CD4-positive, alpha-beta T cell treated with Interleukin-21 for 1 hour (primary cell): ENCODE measurements at regions not wholly inside any gene's neighbourhood (a gene's known extent, or its start where the extent isn't known, plus 50 kb on each side); places are given as distances from the start of the nearest gene placed in this dataset.
"Not testable (repeated sequence)": the region's sequence is repeated elsewhere in the genome, so short reads cannot be mapped to it uniquely, and the experiment has no call there.

Experiments
- DNase-seq: peaks from one replicate; pipeline ENCODE4 v3.0.0-alpha.2; 2020

DNA sequence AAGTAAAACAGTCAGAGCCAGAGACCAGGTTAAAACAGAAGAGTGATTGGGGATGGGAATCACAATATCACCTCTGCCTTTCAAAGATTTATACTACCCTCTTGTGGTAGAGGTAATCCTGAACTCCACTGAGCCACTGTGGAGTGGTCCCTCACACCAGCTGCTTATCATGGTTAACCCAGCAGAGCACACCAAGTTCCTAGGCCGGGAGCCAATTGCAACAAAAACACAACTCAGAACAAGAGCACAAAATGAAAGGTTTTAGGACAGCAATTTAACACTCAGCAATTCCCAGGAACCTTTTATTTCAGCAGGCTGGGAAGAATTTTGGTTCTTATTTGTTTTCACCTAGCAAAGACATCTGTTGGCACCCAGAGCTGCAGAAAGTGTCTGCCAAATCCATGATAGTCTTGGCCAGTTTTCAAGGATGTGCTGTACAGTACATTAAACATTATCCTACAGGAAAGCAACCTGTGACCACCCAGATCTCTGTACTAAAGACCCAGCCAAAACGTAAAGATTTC lies 220.5 kb upstream of the ATXN7L3B start:
- no peak for DNase-seq

DNA sequence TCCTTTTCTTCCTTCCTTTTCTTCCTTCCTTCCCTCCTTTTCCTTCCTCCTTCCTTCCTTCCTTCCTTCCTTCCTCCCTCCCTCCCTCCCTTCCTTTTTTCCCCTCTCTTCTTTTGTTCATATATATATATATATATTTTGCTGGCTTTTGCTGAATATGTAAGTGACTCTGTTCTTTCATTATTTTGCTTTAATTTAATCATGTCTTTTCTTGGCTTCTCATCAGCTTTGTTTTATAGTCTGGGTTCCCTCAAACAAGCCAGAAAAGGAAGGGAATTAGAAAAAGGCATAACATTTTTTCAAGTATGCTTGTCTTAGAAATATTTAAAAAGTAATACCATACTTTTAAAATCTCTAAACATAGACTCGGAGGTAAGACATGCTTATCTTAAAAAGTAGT lies 219.9 kb upstream of the ATXN7L3B start:
- DNase-seq: no peak

DNA sequence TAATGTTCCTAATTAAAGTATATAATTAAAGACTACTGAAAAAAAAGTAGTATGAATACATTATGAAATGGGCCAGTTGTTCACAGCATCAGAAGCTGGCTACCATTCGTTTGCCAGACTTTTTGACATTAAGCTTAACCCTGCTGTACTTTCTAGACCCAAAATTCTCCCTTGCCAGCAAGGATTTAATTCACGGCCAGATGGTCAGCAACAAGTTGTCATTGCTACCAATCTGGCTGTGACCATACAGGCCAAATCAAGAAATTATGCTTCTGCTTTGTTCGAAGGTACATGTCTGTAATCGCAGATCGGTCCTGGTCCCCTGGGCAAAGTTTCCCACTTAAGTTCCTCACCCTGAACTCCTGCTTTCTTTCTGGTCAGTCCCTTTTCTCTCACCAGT lies 217.7 kb upstream of the ATXN7L3B start:
- DNase-seq: no peak

DNA sequence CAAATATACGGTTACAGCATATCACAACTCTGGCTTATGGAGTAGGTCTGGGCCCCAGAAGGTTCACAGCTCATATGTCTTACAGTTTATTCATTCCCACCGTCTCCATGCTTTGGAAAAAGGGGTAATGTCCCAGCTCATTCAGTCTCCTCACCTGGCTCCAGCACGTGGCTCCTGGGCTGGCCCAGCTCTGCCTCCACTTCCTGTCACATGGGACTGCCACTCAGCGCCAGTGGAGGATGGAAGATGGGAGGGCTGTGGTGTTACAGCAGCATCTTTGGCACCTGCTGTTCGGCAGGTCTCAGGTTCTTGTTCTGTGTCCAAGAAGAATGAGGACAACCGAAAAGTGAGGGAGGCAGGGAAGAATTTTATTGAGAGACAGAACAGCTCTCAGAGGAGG lies 216.3 kb upstream of the ATXN7L3B start:
- DNase-seq: no peak

DNA sequence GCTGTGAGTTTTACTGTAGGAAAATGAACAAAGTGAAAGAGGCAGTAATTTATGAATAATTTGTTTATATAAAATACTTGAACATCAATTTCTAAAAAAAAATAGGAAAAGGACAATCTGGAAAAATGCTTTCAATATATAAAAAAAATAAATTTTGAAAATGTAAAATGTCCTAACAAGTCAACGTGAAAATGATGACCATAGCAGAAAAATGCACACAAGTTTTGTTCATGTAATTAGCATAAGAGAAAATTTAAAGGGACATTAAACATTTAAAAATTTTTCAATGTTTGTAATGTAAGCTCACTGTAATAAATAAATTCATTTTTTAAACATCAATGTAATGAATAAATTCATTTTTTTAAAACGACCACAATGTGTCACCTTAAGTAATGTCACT lies 214.8 kb upstream of the ATXN7L3B start:
- no peak for DNase-seq

DNA sequence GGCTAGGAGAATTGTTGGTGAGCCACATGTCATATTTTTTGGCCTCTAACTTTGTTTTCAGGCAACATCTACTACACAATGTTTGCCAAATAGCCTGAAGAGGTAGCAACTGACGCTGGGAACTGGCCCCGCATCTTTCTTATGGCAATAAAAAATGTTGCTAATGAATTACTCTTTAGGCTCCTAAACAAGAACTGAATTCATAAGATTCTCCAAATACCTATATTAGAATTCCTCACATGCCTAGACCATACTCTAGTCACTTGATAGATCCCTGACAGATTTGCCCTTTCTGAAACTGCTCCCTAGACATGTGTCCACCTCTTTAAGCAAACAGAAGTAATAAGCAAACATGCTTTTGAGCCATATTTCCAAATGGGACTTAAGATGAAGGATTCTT lies 209.0 kb upstream of the ATXN7L3B start:
- DNase-seq: no peak

DNA sequence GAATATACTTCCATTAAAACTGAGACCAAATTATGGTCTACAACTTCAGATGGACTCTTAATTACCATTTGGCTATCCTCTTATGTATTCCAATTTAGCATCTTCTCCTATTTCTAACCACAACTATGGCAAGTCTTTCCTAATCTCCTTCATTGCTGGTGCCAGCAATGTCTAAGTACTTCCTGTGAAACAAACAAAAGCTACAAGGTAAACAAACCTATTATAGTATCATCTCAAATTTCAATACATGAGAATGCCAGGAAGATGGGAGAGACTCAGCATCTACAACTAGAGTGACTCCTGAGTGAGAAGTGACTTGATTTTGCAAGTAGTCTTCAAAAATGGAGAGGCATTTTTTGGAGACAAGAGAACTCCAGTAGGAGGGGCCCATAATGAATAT lies 202.9 kb upstream of the ATXN7L3B start:
- DNase-seq: no peak

DNA sequence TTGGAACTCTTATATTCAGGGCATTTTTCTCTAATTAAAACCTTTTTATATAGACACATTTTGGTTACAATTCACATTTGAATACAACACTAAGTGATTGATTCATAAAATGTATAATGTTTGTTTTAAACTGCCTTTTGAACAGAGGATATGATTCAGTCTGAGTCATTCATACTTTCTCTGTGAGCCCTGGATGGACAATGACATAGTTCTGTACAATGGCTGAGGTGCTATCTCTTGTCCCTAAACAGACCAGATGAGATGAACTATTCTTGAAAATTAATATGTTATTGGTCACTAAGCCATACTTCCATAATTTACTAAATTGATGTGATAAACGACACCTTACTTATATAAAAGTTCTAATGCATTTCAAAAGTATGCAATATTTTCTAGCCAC lies 199.7 kb upstream of the ATXN7L3B start:
- DNase-seq: no peak

DNA sequence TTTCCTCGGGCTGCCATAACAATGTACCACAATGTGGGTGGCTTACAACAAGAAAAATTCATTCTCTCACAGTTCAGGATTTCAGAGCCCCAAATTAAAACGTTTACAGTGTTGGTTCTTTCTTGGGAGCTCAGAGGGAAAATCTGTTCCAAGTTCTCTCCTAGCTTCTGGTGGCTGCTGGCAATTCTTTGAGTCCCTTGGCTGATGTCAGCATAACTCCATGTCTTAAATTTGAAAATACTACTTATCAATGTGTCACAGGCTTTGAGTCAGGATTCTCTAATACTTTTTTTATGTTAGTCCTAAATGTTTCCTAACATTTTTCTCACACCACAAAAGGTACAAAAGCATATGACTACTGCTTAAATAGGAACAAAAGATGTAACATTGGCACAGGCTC lies 198.4 kb upstream of the ATXN7L3B start:
- DNase-seq: no peak

DNA sequence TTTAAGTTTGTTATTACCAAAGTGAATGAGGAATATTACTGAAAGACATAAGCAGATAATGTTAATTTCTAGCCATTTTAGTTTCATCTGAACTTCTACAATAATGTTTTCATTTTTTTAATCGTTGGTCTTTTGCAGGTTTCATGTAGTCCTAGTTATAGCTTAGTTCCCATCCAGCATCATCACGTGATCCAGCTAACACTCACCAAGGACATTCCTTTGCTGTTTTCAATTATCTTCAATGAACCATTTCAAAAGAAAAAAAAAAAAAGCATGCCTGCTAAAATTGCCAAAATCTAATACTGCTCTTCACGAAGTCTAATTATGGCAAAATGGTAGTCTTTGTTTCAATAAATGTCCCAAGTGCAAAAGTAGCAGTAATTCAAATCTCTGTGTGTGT lies 187.7 kb upstream of the ATXN7L3B start:
- no peak for DNase-seq

DNA sequence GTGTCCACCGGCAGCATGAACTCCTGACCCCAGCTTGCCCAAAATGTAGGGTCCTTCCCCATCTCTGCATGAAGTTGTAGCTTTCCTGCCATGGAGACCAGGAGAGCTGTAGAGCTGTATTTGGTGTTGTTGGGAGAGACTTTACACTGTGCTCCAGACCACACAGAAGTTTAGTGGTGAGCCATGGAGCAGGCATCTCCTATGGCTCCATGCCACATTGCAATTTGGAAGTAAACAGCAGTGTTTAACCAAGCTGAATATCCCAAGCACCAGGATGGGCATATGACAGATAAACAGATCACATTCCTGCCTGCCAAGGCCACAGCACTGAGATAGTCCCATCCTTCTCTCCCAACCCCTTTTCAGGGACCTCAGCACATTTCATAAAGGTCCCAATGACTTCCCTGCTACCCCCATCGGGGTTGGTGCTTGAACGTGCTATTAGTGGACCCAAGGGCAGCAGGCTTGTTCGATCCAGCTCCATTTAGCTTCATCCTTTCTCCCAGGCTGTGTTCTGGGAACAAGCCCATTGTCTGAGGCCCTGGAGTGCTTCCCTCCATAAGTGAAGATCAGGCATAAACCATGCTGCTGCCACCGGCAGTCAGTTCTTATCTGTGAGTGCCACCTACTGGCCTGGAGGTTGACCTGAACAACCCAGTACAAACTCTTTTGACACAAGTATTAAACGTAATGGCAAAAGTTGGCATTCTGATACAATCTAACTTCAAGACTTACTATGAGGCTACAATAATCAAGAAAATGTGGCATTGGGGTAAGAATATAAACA lies 172.3 kb upstream of the ATXN7L3B start:
- no peak for DNase-seq

DNA sequence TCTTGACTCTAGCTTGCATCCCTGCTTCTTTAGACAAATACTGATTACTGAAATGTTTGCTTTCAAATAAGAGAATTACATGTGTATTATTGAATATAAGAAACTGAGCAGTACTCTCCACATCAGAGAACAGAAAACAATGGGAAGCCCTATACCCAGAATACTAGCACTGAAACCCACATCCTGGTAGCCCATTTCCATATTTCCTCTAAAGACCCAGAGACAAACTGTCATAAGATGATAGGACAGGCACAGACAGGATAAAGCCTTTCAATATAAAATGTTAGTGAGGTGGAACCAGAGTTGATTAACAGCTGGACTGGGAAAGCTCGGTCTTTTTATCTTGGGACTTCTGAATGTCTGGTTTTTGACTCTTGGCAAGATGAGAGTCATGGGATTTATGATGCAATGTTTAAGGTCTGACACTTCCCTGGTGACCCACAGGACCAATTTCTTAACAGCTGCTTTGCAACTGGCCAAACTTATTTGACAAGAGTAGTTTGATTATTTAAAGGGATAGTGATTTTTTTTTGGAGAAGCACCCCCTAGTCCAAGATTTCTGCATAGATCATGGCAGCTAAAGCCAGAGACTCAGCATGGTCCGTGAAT lies 166.9 kb upstream of the ATXN7L3B start:
- DNase-seq: no peak

DNA sequence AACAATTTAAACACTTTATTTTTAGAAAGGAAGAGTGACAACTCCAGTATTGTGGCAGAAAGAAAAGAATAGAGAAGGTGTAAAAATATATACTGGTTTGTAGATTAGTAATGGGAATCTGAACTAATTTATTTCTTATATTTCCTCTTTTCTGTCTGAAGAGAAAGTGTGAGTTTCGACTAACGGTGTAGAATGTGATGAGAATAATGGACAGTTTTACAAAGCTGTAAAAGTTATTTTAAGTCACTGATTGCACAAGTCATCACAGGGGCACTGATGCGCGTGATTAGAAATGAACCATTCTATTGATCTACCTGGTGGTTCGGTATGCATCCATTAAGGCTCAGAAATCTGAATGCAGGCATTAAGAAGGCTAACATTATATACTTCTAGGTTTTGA lies 158.5 kb upstream of the ATXN7L3B start:
- no peak for DNase-seq

DNA sequence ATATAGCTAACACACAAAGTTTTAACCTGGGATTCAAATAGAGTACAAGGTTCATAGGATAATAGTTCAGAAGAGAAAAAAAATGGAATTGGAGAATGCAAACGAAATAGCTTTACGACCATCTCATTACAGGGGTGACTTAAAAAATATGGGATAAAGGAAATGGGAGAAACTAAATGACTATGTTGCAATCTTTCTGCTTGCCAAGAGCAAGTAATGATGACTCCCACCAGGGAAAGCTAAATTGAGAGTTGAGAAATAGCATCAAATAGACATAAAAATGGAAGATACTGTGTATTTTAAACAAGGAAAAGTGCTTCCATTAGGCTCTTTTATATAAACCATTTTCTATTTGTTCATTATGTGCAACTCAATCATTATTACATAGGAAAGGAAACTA lies 155.7 kb upstream of the ATXN7L3B start:
- no peak for DNase-seq

DNA sequence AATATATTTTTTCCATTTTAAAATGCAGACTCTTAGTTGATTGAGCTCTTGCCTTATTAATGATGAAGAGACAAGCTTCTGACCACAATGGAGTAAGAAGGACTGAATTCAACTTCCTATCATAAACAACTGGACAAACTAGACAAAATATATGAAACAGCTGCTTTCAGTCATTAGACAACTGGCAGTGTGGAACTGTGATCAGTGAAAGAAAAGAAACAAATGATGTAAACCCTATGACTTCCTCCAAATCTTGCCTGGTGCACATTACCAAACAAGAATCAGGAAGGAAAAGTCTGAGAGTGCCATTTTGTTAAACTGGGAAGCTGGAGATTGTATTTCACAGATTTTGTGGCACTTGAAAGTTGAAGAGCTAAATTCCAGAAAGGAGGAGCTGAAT lies 154.7 kb upstream of the ATXN7L3B start:
- no peak for DNase-seq

DNA sequence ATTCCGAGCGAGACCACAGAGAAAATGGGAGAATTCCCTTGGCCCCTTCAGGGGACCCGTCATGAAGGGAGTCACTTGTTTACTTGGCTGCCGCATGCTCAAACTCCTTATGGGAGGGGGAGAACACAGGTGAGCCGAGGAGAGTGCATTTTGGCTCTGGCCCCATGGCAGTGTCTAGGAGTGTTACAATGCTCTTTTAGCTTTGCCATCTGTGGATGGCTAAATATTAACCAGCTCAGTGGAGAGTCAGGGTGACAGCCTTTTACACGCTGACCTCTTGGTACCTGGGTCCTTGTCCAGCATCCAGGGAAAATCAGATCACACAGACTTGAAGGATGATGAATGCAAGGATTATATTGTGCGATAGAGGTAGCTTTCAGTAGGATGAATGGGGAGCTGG lies 146.4 kb upstream of the ATXN7L3B start:
- DNase-seq: no peak

DNA sequence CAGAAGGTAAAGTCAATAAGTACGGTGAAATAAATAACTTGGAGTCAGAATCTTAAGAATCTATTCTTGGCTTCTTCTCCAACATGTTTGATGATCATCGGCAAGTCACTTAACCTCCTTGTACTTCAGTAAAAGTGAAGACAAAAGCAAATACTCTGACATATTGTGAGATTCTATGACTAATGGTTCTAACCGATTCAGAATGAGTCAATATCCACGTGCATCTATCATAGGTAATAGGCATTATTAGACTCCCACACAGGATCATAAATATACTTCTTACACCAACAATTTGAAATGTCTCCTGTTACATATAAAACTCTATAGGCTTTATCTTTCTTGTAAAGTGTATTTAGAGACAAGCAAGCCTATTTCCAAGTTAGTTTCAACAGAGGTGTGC lies 144.4 kb upstream of the ATXN7L3B start:
- no peak for DNase-seq

DNA sequence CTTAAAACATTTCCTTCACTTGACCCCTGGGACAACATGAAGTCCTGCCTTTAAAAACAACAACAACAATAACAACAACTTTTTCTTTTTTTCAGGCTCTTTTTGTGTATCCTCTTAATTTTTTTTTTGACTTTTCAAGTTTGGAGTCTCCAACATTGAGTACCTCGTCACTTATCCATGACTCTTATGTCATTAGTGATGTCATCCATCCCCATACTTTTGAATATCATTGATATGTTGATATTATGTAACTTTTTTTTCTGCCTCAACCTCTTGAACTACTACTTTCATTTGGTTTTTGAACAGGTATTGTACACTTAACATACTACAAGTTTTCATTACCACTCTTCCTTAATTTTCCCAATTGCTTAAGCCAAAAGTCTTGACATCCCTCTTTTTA lies 143.0 kb upstream of the ATXN7L3B start:
- no peak for DNase-seq

DNA sequence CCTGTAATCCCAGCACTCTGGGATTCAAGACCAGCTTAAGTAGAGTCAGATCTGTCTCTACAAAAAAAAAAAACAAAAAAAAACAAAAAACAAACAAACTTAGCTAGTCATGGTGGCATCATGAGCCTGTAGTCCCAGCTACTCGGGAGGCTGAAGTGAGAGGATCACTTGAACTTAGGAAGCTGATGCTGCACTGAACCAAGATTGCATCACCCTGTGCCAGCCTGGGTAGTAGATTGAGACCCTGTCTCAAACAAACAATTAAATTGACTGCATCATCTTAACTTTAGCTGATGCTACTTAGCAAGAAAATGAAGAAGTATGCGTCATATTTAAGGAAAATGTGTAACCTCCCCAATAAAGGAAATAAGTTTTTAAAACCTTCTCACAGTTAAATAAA lies 136.6 kb upstream of the ATXN7L3B start:
- no peak for DNase-seq

DNA sequence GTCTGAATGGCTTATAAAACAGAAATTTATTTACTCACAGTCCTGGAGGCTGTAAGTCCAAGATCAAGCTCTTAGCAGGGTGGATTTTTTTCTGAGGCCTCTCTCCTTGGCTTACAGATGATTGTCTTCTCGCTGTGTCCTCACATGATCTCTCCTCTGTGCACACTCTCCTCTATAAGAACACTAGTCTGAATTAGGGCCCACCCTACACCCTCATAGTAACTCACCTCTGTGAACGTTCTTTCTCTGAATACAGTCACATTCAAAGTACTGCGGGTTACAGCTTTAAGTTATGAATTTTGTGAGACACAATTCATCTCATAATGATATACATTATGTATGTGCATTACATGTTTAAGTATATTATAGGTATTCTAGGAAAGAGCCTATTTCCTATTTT lies 135.7 kb upstream of the ATXN7L3B start:
- no peak for DNase-seq

DNA sequence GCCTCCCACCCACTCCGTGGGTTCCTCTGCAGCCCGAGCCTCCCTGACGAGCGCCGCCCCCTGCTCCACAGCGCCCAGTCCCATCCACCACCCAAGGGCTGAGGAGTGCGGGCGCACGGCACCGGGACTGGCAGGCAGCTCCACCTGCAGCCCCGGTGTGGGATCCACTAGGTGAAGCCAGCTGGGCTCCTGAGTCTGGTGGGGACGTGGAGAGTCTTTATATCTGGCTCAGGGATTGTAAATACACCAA lies 134.5 kb upstream of the ATXN7L3B start:
- DNase-seq: not testable (repeated sequence)

DNA sequence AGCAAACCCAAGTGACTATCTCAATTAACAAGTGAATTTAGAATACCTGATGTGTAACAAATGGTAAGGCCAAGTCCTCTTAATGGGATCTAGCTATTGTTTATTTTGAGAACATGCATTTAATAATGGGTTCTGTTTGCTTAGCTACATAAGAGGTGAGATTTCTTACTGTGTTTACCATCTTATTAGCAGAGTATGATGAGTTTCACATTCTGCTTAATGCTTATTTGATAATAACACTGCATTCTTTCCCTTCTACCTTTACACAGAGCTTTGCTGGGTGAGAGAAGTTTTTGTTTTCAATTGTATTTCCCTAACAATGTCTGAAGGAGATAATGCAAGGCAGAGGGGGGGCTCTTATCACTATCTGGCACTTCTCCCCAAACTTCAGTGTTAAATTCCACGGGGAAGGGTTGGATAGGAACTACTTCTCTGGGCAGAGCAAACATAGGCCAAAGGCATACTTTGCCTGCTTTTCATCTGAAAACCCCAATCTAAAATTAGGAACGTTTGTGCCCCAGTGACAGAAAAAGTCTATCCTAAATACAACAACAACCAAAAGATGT lies 129.0 kb upstream of the ATXN7L3B start:
- DNase-seq: no peak

DNA sequence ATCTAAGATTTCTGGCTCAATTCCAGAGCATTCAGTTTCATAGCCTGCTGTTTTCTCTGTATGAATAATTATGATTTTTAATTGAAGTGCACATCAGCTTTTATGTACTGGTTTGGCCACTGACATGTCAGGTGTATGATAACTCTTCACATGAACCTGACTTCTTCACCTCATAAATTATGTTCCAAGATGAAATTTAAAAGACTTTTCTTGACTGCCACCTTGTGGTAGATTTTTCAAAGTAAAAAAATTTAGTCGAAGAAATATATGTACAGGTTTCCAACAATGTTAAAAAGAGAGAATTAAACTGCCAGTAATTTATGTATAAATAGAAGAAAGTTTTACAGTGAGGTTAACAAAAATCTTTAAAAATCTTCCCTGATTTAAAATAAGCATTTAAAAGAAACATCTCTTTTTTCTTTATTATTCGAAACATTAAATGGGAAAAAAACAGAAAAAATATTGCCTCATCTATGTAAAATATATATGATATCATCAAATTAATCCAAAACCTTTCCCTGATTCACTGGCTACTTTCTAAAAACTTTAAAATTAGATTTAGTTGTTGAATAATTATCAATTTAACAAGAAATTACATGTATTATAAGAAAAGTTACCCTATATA lies 124.9 kb upstream of the ATXN7L3B start:
- DNase-seq: peak; percentile 11

DNA sequence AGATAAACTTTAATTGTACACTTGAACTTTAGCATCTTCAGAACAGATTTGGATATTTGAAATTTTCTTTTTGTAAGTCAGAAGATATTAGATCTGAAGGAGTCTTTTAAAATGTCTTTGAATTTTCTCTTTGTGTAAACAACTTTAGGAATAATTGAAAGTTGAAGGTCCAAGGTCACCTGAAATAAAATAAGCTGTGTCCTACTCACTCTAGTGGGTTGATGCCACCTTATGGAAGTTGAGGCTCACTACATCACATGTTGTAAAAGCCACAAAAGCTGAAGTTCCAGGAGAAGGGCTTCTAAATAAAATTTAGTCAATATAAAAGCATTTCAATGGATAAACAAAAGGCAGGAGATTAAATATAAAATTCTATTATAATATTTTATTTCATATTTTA lies 122.0 kb upstream of the ATXN7L3B start:
- no peak for DNase-seq
